HG03025 (cell line): ENCODE measurements at regions not wholly inside any gene's neighbourhood (a gene's known extent, or its start where the extent isn't known, plus 50 kb on each side); places are given as distances from the start of the nearest gene placed in this dataset.

Source experiments
- ATAC-seq: cut with Tn5 transposase; IDR thresholded peaks from one replicate; pipeline ENCODE4 v1.9.1; 2021; ENCODE audit warnings: mild to moderate bottlenecking, moderate library complexity; ENCODE audit not compliant: unreplicated experiment, low FRiP score

DNA sequence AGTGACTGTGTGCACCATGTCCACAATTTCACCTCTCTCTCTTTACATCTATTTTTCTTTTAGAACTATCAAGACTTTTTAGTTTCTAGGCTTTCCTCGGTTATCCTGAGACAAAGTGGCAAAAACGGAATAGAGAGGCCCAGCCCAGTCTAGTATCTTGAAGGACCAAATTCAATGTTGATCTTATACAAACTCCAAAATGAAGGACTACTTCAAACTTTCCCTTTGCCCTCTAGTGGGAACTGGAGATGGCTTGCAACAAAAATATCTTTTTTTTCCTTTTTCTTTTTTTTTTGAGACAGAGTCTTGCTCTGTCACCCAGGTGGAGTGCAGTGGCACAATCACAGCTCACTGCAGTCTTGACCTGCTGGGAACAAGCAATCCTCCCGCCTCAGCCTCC, 338.5 kb upstream of the UMPS start:
- ATAC-seq: no peak

DNA sequence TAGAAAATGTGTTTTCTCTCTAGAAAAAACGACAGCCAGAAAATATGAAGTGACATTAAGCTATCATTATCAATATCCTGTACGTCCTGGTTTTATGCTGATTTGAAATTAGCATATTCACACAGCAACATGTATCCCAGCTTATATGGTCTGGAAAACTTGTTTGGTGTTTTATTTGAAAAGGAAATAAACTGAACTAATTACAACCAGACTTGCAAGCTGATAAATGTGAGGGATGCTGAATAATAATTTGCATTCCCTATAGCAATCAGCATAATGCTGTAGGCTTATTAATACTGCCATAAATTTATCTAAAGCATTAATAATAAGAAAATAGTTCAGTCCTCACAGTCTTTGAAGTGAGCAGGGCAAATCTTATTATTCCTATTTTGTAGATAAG, 336.9 kb upstream of the UMPS start:
- no peak for ATAC-seq

DNA sequence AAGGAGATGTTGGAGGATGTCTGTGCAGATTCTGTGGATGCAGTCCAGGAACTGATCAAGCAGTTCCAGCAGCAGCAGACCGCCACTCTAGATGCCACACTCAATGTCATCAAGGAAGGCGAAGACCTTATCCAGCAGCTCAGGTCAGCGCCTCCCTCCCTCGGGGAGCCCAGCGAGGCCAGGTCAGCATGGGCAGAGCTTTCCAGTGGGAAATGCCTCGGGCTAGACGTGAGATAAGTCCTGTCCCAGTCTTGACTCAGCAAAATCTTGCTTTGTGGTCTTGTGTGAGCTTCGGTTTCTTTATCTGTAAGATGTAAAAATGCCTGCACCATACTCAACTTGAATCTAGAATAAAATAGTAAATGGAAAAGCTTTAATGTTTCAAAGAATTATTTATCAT, 335.1 kb upstream of the UMPS start:
- ATAC-seq: no peak

DNA sequence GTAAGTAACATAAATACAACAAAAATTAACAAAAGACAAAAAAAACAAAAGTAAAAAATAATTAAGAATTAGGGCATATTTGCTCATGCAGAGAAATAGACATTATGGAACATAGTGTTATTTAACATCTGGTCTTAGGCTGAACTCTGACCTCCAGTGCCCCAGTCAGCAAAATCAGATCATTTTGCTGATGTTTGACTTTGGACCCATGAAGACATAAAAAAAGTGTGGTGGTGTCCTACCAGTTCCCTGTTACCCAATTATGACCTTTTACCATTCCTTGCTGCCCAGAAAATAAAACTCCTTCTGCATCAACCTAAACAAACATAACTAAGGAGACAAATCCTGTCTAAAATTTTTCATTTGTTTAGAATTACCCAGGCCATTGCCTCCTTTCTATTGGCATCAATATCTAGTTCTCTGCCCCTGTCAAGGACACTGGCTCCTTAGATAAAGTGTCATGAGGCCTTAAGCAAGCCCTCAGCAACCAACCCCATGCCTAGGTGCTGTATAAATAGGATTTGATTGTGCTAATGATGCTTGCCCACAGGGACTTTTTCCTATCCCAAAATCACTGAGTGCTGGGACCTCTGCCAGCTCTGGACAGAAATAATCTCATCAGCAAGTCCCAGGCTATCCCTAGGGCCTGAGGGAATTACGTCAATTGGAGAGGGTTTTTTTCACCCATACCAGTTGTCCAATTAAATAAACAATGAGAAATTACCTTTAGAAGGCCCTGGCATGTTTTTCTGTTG, 334.5 kb upstream of the UMPS start:
- ATAC-seq: no peak

DNA sequence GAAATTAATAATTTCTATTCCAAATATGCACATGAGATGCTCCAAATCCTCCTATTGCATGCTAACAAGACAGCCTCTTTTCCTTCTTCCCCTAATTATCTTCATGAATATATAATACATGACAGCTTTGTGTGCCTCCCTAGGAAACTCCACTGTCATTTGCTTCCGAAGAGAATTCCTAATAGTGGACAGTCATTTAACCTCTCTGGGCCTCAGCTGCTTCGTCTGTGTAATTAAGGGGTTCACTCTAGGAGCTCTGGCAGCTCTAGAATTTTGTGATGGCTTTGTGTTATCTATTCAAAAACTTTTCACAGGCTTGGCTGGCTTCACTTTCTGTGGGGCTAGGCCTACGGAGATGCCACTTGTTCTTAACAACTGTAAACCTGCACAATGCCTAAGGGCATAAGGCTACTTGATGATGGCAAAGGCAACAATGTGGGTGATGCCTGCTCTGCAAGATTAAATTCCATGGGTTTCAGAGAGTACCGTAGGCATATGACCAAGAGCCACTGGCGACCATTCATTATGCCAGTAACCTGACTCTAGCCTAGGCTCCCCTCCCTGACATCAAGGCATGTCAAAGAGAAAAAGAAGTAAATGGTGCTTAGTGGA, 333.8 kb upstream of the UMPS start:
- ATAC-seq: no peak

DNA sequence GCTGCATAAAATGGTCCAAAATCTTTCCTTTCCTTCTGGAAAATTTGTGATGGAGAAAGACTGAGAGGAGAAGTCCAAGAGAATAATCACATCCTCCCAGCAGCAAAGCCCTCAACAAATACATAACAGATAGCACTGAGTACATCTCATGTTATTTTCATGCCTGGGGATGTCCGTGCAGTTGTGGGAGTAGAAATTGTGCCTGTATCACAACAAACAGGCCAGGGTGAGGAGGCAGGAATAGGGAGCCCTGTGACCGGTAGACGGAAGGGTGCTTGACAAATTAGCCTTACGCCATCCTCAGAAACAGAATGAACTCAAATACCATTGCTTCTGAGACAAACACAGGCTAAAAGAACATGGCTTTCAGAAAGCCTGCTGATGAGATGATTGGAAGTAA, 333.2 kb upstream of the UMPS start:
- ATAC-seq: no peak

DNA sequence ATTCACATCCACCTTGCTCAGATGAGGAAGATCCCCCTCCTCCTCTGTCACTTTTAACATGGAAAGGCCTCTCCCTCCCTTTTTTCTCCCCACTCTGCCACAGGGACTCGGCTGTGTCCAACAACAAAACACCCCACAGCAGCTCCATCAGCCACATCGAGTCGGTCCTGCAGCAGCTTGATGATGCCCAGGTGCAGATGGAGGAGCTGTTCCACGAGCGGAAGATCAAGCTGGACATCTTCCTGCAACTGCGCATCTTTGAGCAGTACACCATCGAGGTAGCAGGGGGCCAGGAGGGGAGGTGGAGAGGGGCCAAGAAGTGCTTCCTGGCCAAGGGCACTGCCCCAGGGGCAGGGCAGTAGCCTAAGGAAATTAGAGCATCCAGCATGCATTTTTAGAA, 331.7 kb upstream of the UMPS start:
- no peak for ATAC-seq

DNA sequence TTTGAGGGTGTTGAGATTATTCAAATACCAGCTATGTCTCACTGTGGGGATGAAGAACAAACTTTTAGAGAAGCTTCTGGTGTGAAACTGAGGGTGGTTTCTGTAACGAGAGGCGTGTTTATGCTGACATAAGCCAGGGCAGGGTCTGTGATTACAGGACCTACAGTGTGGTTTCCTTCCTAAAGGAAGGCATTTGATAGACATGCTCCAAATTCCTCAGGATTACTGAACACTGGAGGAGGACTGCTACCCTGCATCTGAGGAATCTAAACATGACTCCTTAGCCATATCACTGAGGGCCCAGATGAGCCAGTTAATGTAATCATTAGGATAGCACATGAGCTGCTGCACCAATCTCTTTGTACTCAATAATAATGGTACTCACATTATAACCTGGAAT, 328.4 kb upstream of the UMPS start:
- ATAC-seq: no peak

DNA sequence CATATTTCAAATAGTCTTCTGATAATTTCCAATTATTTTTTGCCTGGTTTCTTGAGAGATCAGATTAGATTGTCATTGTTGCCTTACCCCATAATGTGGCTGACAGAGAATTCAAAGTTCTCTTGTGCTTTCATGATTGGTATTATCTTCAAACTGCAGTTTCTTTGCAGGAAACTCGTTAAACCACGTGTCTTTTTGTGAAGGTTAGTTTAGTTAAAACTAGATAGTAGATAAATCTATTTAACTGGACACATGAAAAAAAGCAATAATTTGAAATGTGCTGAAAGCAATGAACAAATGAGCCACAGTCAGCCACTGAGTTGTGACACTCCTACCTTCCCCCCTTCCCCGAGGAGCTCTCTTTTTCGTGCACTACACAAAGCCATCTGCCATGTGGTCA, 327.5 kb upstream of the UMPS start:
- ATAC-seq: no peak

DNA sequence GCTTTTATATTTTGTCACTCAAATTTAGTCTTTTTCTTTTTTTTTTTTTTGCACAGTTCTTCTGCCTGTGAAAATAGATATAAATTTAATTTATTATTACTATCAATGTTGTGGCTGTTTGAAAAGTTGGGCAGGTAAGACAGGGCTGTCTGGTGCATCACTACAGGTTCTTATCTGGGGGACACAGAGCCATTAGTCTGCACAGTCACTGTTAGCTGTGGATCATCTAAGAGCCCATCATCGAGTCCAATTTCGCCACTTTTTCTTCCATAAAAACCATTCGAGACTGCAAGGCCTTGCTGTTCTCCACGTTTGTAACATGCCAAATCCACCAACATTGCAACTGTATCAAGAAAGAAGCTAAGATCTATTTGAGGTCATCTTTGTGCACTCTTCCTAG, 325.6 kb upstream of the UMPS start:
- no peak for ATAC-seq

DNA sequence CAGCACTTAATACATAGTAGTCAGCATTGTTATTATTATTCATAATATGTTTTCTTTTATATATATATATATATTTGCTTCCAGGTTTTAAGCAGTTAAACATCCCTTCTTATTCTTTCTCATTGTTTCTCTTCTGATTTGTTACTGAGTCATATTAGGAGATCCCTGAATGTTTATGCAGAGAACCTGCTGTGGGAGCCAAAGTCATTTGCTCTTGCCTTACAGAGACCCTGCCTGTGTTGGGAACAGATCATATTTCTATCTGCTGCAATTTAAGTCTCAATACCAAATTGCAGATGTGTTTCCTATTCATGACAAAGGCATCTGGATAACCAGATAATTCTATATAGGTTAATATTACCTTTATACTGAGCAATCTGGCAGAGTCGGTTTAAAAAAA, 323.0 kb upstream of the UMPS start:
- ATAC-seq: no peak

DNA sequence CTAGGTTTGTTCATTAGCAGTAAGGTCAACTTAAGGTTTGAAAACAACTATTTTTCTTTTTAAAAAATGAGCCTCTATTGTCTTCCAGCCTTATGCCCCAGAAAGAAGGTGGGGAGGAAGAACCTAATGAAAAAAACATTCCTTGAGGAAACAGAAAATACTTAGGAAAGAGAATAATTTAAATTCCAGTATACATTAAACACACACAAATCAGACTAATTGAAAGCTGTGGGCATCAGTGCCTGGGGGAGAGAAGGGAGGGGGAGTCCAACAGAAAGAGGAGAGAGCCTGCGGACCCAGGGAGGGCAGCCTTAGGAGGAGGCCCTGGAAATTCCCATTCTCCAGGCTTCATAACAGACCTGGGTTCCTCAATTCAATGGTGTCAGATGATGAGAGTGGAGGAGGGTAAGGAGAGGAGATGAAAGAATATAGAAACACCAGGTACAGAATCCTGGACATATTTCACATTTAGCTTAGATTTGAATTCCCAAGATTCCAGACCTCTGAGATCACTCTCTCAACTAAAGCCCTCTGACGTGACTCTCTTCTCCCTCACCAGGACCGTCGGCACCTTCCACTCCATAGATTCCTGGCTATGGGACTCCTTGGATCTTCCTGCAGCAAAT, 320.5 kb upstream of the UMPS start:
- no peak for ATAC-seq

DNA sequence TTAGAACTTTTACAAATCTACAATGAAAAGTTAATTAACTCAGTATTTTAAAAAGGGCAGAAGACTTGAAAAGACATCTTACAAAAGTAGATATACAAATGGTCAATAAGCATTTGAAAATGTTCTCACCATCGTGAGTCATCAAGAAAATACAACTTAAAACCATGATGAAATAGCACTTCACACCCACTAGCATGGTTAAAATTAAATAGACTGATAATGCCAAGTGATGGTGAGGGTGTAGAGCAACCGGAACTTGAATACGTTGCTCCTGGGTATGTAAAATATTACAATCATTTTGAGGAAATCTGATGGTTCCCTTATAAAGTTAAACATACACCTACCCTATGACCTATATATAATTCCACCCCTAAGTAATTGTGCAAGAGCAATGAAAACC, 319.8 kb upstream of the UMPS start:
- ATAC-seq: no peak

DNA sequence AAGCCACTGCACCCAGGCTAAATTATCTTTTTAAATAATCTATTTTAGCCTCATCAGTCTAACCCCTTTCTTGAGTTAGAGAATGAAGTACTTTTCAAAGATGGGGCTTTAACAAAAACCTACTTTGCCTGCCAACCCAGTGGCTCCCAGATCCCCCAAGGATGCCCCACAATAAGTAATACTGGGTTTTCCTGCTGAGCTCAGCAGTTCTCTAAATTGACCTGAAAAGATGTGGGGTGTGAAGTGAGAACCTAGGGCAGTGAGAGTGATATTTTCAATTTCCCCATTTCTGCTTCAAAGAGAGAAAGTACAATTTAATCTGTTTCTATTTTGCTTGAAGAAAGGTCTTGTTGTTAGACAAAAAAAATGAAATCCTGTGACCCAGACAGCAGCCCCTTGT, 318.5 kb upstream of the UMPS start:
- no peak for ATAC-seq

DNA sequence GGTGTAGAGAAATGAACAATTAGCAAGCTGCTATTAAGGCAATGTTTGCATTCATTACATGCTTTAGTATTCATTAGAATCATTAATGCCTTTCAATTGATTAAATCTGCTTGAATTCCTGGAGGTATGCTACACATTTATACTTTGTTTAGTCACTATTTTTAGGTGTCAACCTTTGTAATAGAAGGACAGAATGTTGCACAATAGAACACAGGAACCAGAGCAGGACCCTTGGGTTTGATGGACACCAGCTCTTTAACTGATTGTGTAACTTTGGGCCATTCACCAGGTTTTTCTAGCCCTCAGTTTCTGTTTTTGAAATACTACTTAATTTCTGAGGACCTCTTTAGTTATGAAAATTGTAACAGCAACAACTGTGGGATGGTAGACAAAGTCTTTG, 317.6 kb upstream of the UMPS start:
- ATAC-seq: no peak

DNA sequence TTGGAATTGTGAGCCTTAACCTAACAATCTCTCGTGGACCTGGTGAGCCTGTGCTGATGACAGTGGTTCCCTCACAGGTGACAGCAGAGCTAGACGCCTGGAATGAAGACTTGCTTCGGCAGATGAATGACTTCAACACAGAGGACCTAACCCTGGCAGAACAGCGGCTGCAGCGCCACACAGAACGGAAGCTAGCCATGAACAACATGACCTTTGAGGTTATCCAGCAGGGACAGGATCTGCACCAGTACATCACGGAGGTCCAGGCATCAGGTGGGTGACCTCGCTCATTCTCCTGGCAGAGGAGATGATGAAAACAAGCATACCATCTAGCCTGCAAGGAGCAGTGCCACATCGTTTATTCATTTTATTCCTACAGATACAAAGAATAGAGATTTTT, 316.9 kb upstream of the UMPS start:
- no peak for ATAC-seq

DNA sequence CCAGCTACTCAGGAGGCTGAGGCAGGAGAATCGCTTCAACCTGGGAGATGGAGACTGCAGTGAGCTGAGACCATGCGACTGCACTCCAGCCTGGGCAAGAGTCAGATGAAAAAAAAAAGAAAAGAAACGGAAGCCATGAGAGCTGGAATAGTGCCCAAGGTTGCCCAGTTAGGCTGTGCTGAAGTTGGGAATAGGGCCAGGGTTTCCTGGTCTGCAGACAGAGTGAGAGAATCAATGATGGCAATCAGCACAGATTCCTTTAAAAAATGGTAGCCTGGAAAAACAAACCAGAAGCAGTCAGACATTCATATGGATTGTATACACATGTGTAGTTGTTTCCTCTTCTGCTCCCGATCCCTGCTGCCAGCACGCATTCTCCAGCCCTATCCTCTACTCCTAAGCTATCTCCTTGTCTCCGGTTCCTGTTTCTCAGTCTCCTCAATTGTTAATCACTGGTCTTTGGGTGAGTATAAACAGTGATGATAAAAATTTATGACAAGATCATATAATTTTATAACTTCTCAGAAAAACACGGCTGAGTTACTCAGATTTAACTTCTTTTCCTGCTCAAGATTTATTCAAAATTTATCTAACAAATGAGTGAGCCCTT, 316.2 kb upstream of the UMPS start:
- ATAC-seq: no peak

DNA sequence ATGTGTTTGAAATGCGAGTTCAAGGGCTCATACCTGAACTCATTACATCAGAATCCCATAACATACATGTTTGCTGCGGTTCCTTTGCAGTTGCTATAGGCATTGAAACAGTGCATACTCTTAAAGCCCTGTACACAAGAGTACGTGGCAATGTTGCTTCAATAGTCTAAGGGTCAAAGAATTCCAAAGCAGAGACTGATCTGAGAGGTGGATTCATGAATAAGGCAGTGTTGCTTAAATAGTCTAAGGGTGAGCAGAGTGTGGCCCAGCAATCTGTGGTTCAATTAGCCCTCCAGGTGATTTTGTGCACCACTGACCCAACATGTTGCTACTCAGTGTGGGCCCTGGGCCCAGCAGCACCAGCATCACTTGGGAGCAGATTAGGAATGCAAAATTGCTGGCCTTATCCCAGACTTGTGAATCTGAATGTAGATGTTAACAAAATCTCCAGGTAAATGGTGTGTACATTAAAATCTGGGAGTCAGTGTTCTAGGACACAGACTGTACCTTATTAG, 314.7 kb upstream of the UMPS start:
- no peak for ATAC-seq

DNA sequence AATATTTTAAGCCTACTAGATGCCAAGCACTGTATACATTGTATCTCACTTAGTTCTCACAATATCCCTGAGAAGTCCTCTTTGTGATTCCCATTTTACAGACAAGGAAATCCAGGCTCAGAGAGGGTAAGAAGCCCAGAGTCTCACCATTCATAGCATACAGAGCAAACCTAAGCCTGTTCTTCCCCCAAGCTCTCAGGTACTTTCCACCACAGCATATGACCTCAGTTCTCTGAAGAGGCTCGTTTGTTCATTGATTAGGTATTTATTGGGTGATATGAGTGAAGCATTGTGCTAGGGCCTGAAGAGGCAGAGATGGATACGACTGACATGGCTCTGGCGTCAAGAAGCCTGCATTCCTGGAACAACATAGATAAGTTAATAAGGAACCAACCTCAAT, 310.9 kb upstream of the UMPS start:
- ATAC-seq: no peak

DNA sequence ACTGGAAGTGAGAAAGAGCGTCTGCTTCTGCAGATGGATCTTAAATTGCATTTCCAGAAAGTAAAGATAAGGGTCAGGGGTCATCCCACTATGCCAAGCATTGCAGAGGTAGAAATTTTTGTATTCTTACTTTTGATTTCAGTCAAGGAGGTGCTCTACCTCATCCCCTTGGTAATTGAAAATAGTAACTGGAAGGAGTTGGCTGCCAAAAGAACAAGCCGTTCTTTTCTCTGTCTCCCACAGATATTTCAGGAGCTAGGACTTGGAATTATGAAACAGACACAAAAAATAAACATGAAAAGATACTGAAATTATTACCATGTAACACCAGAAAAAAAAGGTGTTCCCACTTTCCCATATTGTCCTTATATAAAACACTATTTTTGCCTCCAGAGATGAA, 309.9 kb upstream of the UMPS start:
- no peak for ATAC-seq

DNA sequence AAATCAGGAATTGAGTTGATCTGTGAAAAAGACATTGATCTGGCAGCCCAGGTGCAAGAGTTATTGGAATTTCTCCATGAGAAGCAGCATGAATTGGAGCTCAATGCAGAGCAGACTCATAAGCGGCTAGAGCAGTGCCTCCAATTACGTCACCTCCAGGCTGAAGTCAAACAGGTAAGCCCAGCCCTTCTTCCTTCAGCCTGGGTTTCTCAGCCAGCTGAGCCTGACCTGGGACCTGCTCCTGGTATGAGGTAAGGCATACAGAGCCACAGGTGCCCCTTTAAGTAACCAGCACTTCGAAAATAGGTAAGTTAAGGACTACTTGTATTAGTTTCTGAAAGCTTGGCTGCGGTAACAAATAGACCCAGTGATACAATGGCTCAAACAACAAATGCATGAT, 307.4 kb upstream of the UMPS start:
- ATAC-seq: no peak

DNA sequence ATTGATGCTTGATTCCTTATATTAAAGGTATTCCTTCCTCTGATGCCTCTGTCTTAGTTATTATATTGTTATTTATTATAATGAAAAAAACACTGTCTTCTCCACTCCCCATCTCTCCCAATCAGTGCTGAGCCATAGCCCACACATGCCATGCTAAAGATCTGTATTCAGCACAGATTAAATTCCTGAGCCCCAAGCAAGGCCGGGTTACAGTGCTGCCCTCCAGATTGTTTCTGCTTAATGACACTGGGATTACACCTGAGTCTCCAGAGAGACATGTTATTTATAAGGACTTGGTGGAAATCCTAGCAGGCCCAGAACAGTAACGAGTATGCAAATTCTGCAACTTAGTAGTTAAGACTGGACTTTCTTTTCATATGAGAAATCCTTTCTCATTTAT, 305.9 kb upstream of the UMPS start:
- ATAC-seq: no peak
